ENCODE measurements at regions not wholly inside any gene's neighbourhood (a gene's known extent, or its start where the extent isn't known, plus 50 kb on each side); places are given as distances from the start of the nearest gene placed in this dataset.

DNA sequence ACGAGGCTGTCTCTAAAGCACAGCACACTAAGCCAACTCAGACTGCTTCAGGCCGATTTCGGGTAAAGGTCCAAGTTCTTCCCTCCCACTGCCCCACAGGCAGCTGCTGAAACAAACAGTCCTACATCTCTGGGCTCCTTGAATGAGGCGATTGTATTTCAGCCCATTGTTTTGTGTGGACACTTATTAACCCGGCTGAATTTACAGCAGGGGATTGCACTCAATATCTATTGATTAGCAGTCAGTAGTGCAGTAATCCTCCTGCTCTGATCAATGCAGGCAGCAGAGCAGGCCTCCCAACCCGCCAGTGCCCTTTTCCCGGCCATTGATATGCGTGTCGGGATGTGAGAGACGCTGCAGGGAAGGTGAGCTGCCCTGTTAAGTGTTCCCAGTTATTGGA lies 330.1 kb downstream of the CMPK2 start:
- ChIA-PET POLR2A (no interaction called here), CTCF (no interaction called here)
- TF ChIP-seq TEAD1 (CRISPR knock-in tag; IDR thresholded peaks at IDR 0.05) = no peak
- no peak for TF ChIP-seq NFE2L1 (CRISPR knock-in tag; IDR thresholded peaks at IDR 0.05)
- TF ChIP-seq ATF1 (CRISPR knock-in tag; IDR thresholded peaks at IDR 0.05) = no peak
- no peak for TF ChIP-seq TEAD4 (CRISPR knock-in tag; IDR thresholded peaks at IDR 0.05)
- TF ChIP-seq KAT7 (CRISPR knock-in tag; IDR thresholded peaks at IDR 0.05; ENCODE audit: borderline replicate concordance) = no peak
- TF ChIP-seq ZNF317 (CRISPR knock-in tag; IDR thresholded peaks at IDR 0.05; ENCODE audit: borderline replicate concordance, low read depth) = no peak
- no peak for TF ChIP-seq ZSCAN18 (CRISPR knock-in tag; IDR thresholded peaks at IDR 0.05)
- TF ChIP-seq ETV6 (CRISPR knock-in tag; IDR thresholded peaks at IDR 0.05) = no peak
- TF ChIP-seq ZNF138 (CRISPR knock-in tag; conservative IDR thresholded peaks at IDR 0.05) = no peak
- TF ChIP-seq CREB1 (CRISPR knock-in tag; IDR thresholded peaks at IDR 0.05) = no peak
- TF ChIP-seq, protein P1, sequence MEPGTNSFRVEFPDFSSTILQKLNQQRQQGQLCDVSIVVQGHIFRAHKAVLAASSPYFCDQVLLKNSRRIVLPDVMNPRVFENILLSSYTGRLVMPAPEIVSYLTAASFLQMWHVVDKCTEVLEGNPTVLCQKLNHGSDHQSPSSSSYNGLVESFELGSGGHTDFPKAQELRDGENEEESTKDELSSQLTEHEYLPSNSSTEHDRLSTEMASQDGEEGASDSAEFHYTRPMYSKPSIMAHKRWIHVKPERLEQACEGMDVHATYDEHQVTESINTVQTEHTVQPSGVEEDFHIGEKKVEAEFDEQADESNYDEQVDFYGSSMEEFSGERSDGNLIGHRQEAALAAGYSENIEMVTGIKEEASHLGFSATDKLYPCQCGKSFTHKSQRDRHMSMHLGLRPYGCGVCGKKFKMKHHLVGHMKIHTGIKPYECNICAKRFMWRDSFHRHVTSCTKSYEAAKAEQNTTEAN (CRISPR knock-in tag; IDR thresholded peaks at IDR 0.05) = no peak
- no peak for TF ChIP-seq GRHL2 (CRISPR knock-in tag; IDR thresholded peaks at IDR 0.05; ENCODE audit: insufficient replicate concordance, severe bottlenecking)
- TF ChIP-seq JUN (CRISPR knock-in tag; IDR thresholded peaks at IDR 0.05) = no peak
- TF ChIP-seq, protein P2, sequence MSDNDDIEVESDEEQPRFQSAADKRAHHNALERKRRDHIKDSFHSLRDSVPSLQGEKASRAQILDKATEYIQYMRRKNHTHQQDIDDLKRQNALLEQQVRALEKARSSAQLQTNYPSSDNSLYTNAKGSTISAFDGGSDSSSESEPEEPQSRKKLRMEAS (CRISPR knock-in tag; IDR thresholded peaks at IDR 0.05) = no peak
- TF ChIP-seq FOXJ3 (CRISPR knock-in tag; IDR thresholded peaks at IDR 0.05; ENCODE audit: borderline replicate concordance) = no peak
- no peak for TF ChIP-seq ELF4 (CRISPR knock-in tag; IDR thresholded peaks at IDR 0.05; ENCODE audit: low read depth)
- no peak for TF ChIP-seq ZNF121 (CRISPR knock-in tag; IDR thresholded peaks at IDR 0.05)
- TF ChIP-seq, protein P3, sequence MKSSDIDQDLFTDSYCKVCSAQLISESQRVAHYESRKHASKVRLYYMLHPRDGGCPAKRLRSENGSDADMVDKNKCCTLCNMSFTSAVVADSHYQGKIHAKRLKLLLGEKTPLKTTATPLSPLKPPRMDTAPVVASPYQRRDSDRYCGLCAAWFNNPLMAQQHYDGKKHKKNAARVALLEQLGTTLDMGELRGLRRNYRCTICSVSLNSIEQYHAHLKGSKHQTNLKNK (CRISPR knock-in tag; IDR thresholded peaks at IDR 0.05) = no peak
- TF ChIP-seq, protein P4, sequence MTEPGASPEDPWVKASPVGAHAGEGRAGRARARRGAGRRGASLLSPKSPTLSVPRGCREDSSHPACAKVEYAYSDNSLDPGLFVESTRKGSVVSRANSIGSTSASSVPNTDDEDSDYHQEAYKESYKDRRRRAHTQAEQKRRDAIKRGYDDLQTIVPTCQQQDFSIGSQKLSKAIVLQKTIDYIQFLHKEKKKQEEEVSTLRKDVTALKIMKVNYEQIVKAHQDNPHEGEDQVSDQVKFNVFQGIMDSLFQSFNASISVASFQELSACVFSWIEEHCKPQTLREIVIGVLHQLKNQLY (CRISPR knock-in tag; IDR thresholded peaks at IDR 0.05) = no peak
- TF ChIP-seq ZNF396 (CRISPR knock-in tag; IDR thresholded peaks at IDR 0.05; ENCODE audit: borderline replicate concordance) = no peak
- Mint-ChIP-seq H3K4me3 (no peak overlapping the region), H3K36me3 (peaks cover 64% of the 10 kb centered on the region), H3K4me1 (no peaks in the 10 kb centered on the region), H3K27me3 (ENCODE audit: low read depth) (peaks cover 3% of the 10 kb centered on the region), H3K27ac (no peak overlapping the region), H3K9me3 (peaks cover 76% of the 10 kb centered on the region)
- ATAC-seq (no peak), DNase-seq (ENCODE audit: low spot score) (no peak)

DNA sequence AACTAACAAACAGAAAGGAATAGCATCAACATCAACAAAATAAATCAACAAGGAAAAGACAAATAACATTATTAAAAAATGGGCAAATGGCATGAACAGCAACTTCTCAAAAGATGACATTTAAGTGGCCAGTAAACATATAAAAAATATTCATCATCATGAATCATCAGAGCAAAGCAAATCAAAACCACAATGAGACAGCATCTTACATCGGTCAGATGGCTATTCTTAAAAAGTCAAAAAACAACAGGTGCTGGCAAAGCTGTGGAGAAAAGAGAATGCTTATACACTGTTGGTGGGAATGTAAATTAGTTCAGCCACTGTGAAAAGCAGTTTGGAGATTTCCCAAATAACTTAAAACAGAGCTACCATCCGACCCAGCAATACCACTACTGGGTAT lies 327.1 kb downstream of the CMPK2 start:
- peaks cover 77% of the 10 kb centered on the region for H3K9me3 Mint-ChIP-seq
- CTCF ChIA-PET = no interaction called here
- no peak overlapping the region for H3K27ac Mint-ChIP-seq
- peaks cover 58% of the 10 kb centered on the region for H3K36me3 Mint-ChIP-seq
- no peaks in the 10 kb centered on the region for H3K4me1 Mint-ChIP-seq
- H3K27me3 Mint-ChIP-seq (ENCODE audit: low read depth) = no peaks in the 10 kb centered on the region; the same call in none of the 2 replicates
- ATAC-seq = no peak
- DNase-seq (ENCODE audit: low spot score) = no peak
- POLR2A ChIA-PET = no interaction called here
- H3K4me3 Mint-ChIP-seq = no peak overlapping the region
- TF ChIP-seq PRRX2 (CRISPR knock-in tag; IDR thresholded peaks at IDR 0.05) (no peak), CBFB (CRISPR knock-in tag; IDR thresholded peaks at IDR 0.05; ENCODE audit: low read depth) (no peak), ZNF219 (CRISPR knock-in tag; IDR thresholded peaks at IDR 0.05; ENCODE audit: borderline replicate concordance) (no peak), NFE2L1 (CRISPR knock-in tag; IDR thresholded peaks at IDR 0.05) (no peak), OVOL2 (CRISPR knock-in tag; IDR thresholded peaks at IDR 0.05; ENCODE audit: borderline replicate concordance) (no peak), ATF1 (CRISPR knock-in tag; IDR thresholded peaks at IDR 0.05) (no peak), ZNF232 (CRISPR knock-in tag; IDR thresholded peaks at IDR 0.05) (no peak), GRHL2 (CRISPR knock-in tag; IDR thresholded peaks at IDR 0.05; ENCODE audit: insufficient replicate concordance, severe bottlenecking) (no peak), RELA (CRISPR knock-in tag; IDR thresholded peaks at IDR 0.05; ENCODE audit: borderline replicate concordance) (no peak), KAT7 (CRISPR knock-in tag; IDR thresholded peaks at IDR 0.05; ENCODE audit: borderline replicate concordance) (no peak)
- TF ChIP-seq, protein P4 (CRISPR knock-in tag; IDR thresholded peaks at IDR 0.05) = no peak
- TF ChIP-seq, protein P5, sequence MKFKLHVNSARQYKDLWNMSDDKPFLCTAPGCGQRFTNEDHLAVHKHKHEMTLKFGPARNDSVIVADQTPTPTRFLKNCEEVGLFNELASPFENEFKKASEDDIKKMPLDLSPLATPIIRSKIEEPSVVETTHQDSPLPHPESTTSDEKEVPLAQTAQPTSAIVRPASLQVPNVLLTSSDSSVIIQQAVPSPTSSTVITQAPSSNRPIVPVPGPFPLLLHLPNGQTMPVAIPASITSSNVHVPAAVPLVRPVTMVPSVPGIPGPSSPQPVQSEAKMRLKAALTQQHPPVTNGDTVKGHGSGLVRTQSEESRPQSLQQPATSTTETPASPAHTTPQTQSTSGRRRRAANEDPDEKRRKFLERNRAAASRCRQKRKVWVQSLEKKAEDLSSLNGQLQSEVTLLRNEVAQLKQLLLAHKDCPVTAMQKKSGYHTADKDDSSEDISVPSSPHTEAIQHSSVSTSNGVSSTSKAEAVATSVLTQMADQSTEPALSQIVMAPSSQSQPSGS (CRISPR knock-in tag; IDR thresholded peaks at IDR 0.05; ENCODE audit: borderline replicate concordance, low read depth) = no peak
- TF ChIP-seq, protein P2 (CRISPR knock-in tag; IDR thresholded peaks at IDR 0.05) = no peak
- TF ChIP-seq, protein P6, sequence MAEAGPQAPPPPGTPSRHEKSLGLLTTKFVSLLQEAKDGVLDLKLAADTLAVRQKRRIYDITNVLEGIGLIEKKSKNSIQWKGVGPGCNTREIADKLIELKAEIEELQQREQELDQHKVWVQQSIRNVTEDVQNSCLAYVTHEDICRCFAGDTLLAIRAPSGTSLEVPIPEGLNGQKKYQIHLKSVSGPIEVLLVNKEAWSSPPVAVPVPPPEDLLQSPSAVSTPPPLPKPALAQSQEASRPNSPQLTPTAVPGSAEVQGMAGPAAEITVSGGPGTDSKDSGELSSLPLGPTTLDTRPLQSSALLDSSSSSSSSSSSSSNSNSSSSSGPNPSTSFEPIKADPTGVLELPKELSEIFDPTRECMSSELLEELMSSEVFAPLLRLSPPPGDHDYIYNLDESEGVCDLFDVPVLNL (CRISPR knock-in tag; IDR thresholded peaks at IDR 0.05; ENCODE audit: borderline replicate concordance, low read depth) = no peak

Measured in WTC11 (cell line).